ENCODE measurements at regions not wholly inside any gene's neighbourhood (a gene's known extent, or its start where the extent isn't known, plus 50 kb on each side); places are given as distances from the start of the nearest gene placed in this dataset.

- DNase-seq (ENCODE audit: low spot score), result no peak
These were observed 1589.4 kb downstream of the MAT2B start for GRCh38 chr5:165094782-165095181.

- DNase-seq (ENCODE audit: low spot score), result no peak
These were observed 1596.3 kb downstream of the MAT2B start for GRCh38 chr5:165101709-165102108.

GRCh38 chr5:165104611-165105010 is 1599.2 kb downstream of the MAT2B start:
- no peak for DNase-seq (ENCODE audit: low spot score)

- no peak for DNase-seq (ENCODE audit: low spot score)
These were observed 1603.4 kb downstream of the MAT2B start for GRCh38 chr5:165108809-165109208.

- no peak for DNase-seq (ENCODE audit: low spot score)
These were observed 1613.8 kb downstream of the MAT2B start for GRCh38 chr5:165119175-165119574.

- no peak for DNase-seq (ENCODE audit: low spot score)
These were observed 1621.2 kb downstream of the MAT2B start for GRCh38 chr5:165126598-165126997.

- DNase-seq (ENCODE audit: low spot score), result no peak
These were observed 1622.5 kb downstream of the MAT2B start for GRCh38 chr5:165127941-165128340.

GRCh38 chr5:165130656-165131055 is 1625.2 kb downstream of the MAT2B start:
- no peak for DNase-seq (ENCODE audit: low spot score)

GRCh38 chr5:165134155-165134554 is 1628.7 kb downstream of the MAT2B start:
- no peak for DNase-seq (ENCODE audit: low spot score)

GRCh38 chr5:165135565-165135964 is 1630.1 kb downstream of the MAT2B start:
- DNase-seq (ENCODE audit: low spot score), result no peak

GRCh38 chr5:165137701-165138100 is 1632.3 kb downstream of the MAT2B start:
- DNase-seq (ENCODE audit: low spot score), result no peak

GRCh38 chr5:165138236-165138635 is 1632.8 kb downstream of the MAT2B start:
- no peak for DNase-seq (ENCODE audit: low spot score)

- no peak for DNase-seq (ENCODE audit: low spot score)
These were observed 1633.8 kb downstream of the MAT2B start for GRCh38 chr5:165139262-165139661.

GRCh38 chr5:165139721-165140120 is 1634.3 kb downstream of the MAT2B start:
- DNase-seq (ENCODE audit: low spot score), result no peak

GRCh38 chr5:165143741-165144140 is 1638.3 kb downstream of the MAT2B start:
- DNase-seq (ENCODE audit: low spot score), result no peak

GRCh38 chr5:165149431-165149830 is 1644.0 kb downstream of the MAT2B start:
- no peak for DNase-seq (ENCODE audit: low spot score)

- no peak for DNase-seq (ENCODE audit: low spot score)
These were observed 1646.6 kb downstream of the MAT2B start for GRCh38 chr5:165152058-165152457.

- no peak for DNase-seq (ENCODE audit: low spot score)
These were observed 1651.8 kb downstream of the MAT2B start for GRCh38 chr5:165157219-165157618.

GRCh38 chr5:165161204-165161603 is 1655.8 kb downstream of the MAT2B start:
- DNase-seq (ENCODE audit: low spot score), result no peak

GRCh38 chr5:165163861-165164260 is 1658.4 kb downstream of the MAT2B start:
- no peak for DNase-seq (ENCODE audit: low spot score)

- no peak for DNase-seq (ENCODE audit: low spot score)
These were observed 1668.2 kb downstream of the MAT2B start for GRCh38 chr5:165173651-165174050.

- no peak for DNase-seq (ENCODE audit: low spot score)
These were observed 1669.6 kb downstream of the MAT2B start for GRCh38 chr5:165175041-165175440.

GRCh38 chr5:165184183-165184582 is 1678.8 kb downstream of the MAT2B start:
- no peak for DNase-seq (ENCODE audit: low spot score)

- DNase-seq (ENCODE audit: low spot score), result no peak
These were observed 1680.3 kb downstream of the MAT2B start for GRCh38 chr5:165185716-165186115.

- no peak for DNase-seq (ENCODE audit: low spot score)
These were observed 1682.4 kb downstream of the MAT2B start for GRCh38 chr5:165187815-165188214.

Measured in hepatic stellate cell (primary cell).